PC-9 (cell line): ENCODE measurements at regions not wholly inside any gene's neighbourhood (a gene's known extent, or its start where the extent isn't known, plus 50 kb on each side); places are given as distances from the start of the nearest gene placed in this dataset.

Experiments
- EZH2 ChIP-seq: fragments of 200-600 bp; sonication (generic); IDR thresholded peaks from 2 replicates; pipeline ENCODE4 v1.8.0; 2017; ENCODE audit warnings: antibody characterized with exemption, low read depth
- TF ChIP-seq, protein P1 (sequence below): fragments of 200-600 bp; sonication (generic); conservative IDR thresholded peaks from 2 replicates; pipeline ENCODE4 v1.6.1; 2017; ENCODE audit warnings: mixed run types, antibody characterized with exemption, mild to moderate bottlenecking, moderate library complexity

- TF ChIP-seq, protein P1, sequence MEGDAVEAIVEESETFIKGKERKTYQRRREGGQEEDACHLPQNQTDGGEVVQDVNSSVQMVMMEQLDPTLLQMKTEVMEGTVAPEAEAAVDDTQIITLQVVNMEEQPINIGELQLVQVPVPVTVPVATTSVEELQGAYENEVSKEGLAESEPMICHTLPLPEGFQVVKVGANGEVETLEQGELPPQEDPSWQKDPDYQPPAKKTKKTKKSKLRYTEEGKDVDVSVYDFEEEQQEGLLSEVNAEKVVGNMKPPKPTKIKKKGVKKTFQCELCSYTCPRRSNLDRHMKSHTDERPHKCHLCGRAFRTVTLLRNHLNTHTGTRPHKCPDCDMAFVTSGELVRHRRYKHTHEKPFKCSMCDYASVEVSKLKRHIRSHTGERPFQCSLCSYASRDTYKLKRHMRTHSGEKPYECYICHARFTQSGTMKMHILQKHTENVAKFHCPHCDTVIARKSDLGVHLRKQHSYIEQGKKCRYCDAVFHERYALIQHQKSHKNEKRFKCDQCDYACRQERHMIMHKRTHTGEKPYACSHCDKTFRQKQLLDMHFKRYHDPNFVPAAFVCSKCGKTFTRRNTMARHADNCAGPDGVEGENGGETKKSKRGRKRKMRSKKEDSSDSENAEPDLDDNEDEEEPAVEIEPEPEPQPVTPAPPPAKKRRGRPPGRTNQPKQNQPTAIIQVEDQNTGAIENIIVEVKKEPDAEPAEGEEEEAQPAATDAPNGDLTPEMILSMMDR: no peak
- TF ChIP-seq EZH2: no peak
Observed at GRCh38 chr7:155955367-155955635, 143.0 kb upstream of the SHH start.
